ENCODE measurements at regions not wholly inside any gene's neighbourhood (a gene's known extent, or its start where the extent isn't known, plus 50 kb on each side); places are given as distances from the start of the nearest gene placed in this dataset.

DNA sequence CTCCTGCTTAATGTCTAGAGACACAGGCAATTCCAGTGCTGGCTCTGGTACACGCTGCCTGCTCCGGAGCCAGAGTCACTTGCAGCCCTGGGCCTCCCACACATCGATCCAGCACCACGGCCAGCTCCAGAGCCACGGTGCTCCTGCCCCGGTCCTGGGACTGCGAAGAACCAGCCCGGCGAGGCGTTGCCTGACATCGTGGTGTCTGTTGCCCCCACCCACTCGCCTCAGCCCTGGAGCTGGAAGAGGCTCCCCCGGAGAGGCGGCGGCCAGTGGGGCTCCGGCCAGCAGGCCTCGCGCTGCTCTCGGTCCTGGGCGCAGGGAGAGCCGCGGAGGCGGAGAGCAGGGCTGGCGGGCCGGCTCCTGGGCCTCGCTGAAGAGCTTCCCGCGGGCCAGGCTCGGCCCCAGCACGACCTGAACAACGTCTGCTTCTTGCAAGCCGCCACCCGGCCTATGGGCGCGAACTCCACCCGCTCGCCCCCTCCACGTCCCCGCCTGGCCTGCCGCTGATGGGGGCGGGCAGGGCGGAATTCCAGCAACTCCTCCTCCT is 364.8 kb downstream of the CEP170 start (continued):
- TF ChIP-seq, protein P1, sequence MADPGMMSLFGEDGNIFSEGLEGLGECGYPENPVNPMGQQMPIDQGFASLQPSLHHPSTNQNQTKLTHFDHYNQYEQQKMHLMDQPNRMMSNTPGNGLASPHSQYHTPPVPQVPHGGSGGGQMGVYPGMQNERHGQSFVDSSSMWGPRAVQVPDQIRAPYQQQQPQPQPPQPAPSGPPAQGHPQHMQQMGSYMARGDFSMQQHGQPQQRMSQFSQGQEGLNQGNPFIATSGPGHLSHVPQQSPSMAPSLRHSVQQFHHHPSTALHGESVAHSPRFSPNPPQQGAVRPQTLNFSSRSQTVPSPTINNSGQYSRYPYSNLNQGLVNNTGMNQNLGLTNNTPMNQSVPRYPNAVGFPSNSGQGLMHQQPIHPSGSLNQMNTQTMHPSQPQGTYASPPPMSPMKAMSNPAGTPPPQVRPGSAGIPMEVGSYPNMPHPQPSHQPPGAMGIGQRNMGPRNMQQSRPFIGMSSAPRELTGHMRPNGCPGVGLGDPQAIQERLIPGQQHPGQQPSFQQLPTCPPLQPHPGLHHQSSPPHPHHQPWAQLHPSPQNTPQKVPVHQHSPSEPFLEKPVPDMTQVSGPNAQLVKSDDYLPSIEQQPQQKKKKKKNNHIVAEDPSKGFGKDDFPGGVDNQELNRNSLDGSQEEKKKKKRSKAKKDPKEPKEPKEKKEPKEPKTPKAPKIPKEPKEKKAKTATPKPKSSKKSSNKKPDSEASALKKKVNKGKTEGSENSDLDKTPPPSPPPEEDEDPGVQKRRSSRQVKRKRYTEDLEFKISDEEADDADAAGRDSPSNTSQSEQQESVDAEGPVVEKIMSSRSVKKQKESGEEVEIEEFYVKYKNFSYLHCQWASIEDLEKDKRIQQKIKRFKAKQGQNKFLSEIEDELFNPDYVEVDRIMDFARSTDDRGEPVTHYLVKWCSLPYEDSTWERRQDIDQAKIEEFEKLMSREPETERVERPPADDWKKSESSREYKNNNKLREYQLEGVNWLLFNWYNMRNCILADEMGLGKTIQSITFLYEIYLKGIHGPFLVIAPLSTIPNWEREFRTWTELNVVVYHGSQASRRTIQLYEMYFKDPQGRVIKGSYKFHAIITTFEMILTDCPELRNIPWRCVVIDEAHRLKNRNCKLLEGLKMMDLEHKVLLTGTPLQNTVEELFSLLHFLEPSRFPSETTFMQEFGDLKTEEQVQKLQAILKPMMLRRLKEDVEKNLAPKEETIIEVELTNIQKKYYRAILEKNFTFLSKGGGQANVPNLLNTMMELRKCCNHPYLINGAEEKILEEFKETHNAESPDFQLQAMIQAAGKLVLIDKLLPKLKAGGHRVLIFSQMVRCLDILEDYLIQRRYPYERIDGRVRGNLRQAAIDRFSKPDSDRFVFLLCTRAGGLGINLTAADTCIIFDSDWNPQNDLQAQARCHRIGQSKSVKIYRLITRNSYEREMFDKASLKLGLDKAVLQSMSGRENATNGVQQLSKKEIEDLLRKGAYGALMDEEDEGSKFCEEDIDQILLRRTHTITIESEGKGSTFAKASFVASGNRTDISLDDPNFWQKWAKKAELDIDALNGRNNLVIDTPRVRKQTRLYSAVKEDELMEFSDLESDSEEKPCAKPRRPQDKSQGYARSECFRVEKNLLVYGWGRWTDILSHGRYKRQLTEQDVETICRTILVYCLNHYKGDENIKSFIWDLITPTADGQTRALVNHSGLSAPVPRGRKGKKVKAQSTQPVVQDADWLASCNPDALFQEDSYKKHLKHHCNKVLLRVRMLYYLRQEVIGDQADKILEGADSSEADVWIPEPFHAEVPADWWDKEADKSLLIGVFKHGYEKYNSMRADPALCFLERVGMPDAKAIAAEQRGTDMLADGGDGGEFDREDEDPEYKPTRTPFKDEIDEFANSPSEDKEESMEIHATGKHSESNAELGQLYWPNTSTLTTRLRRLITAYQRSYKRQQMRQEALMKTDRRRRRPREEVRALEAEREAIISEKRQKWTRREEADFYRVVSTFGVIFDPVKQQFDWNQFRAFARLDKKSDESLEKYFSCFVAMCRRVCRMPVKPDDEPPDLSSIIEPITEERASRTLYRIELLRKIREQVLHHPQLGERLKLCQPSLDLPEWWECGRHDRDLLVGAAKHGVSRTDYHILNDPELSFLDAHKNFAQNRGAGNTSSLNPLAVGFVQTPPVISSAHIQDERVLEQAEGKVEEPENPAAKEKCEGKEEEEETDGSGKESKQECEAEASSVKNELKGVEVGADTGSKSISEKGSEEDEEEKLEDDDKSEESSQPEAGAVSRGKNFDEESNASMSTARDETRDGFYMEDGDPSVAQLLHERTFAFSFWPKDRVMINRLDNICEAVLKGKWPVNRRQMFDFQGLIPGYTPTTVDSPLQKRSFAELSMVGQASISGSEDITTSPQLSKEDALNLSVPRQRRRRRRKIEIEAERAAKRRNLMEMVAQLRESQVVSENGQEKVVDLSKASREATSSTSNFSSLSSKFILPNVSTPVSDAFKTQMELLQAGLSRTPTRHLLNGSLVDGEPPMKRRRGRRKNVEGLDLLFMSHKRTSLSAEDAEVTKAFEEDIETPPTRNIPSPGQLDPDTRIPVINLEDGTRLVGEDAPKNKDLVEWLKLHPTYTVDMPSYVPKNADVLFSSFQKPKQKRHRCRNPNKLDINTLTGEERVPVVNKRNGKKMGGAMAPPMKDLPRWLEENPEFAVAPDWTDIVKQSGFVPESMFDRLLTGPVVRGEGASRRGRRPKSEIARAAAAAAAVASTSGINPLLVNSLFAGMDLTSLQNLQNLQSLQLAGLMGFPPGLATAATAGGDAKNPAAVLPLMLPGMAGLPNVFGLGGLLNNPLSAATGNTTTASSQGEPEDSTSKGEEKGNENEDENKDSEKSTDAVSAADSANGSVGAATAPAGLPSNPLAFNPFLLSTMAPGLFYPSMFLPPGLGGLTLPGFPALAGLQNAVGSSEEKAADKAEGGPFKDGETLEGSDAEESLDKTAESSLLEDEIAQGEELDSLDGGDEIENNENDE (IDR thresholded peaks at IDR 0.05; ENCODE audit: insufficient replicate concordance, low read length), result no peak
- TF ChIP-seq, protein P2, sequence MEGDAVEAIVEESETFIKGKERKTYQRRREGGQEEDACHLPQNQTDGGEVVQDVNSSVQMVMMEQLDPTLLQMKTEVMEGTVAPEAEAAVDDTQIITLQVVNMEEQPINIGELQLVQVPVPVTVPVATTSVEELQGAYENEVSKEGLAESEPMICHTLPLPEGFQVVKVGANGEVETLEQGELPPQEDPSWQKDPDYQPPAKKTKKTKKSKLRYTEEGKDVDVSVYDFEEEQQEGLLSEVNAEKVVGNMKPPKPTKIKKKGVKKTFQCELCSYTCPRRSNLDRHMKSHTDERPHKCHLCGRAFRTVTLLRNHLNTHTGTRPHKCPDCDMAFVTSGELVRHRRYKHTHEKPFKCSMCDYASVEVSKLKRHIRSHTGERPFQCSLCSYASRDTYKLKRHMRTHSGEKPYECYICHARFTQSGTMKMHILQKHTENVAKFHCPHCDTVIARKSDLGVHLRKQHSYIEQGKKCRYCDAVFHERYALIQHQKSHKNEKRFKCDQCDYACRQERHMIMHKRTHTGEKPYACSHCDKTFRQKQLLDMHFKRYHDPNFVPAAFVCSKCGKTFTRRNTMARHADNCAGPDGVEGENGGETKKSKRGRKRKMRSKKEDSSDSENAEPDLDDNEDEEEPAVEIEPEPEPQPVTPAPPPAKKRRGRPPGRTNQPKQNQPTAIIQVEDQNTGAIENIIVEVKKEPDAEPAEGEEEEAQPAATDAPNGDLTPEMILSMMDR (IDR thresholded peaks at IDR 0.05; ENCODE audit: control extremely low read depth in 1 of 3, insufficient read depth in 1 of 3, low read depth in 1 of 3, low read length in 3 of 3), result no peak
- TF ChIP-seq PHF8 (conservative IDR thresholded peaks at IDR 0.05; ENCODE audit: low read depth, low read length), result no peak
- TF ChIP-seq JUND (IDR thresholded peaks at IDR 0.05; ENCODE audit: low read length), result no peak
- TF ChIP-seq, protein P3, sequence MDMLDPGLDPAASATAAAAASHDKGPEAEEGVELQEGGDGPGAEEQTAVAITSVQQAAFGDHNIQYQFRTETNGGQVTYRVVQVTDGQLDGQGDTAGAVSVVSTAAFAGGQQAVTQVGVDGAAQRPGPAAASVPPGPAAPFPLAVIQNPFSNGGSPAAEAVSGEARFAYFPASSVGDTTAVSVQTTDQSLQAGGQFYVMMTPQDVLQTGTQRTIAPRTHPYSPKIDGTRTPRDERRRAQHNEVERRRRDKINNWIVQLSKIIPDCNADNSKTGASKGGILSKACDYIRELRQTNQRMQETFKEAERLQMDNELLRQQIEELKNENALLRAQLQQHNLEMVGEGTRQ (IDR thresholded peaks at IDR 0.05; ENCODE audit: low read length), result no peak
- TF ChIP-seq CBX5 (IDR thresholded peaks at IDR 0.05; ENCODE audit: low read depth, low read length), result no peak
- no peak for TF ChIP-seq KDM1A (IDR thresholded peaks at IDR 0.05; ENCODE audit: borderline replicate concordance, low read length)
